K562 (cell line): ENCODE measurements at regions not wholly inside any gene's neighbourhood (a gene's known extent, or its start where the extent isn't known, plus 50 kb on each side); places are given as distances from the start of the nearest gene placed in this dataset.

Experiments used
- ATAC-seq: fragments of 200-7000 bp; cut with Tn5 transposase; 3 replicates; pipeline ENCODE4 v1.9.1; 2020; ENCODE audit warnings: moderate library complexity
- BruUV-seq: library from RNA; stranded (reverse); fragments of 400-500 nt; replicated peaks from 2 replicates; lab custom pipeline; 2021; lab: Mats Ljungman, UMichigan
- CTCF ChIA-PET: fragments of 300-600 bp; formaldehyde crosslinking; extraction: SDS; loops from one replicate; lab custom pipeline; 2021; ENCODE audit warnings: low intra/inter-chr PET ratio; lab: Yijun Ruan, JAX
- POLR2A ChIA-PET: fragments of 300-600, 350-650 bp; sonication (Branson Sonifier 250); formaldehyde crosslinking; extraction: SDS; loops from one replicate; lab custom pipeline; 2021; ENCODE audit warnings: antibody characterized with exemption, inconsistent platforms; lab: Yijun Ruan, JAX
- DNase-seq, 4 experiments: peaks; one replicate each; pipeline versions ENCODE4 v3.0.0 to v3.0.0-alpha.2; 2011 to 2018; ENCODE audit warnings: low spot score in 3 of 4, mixed read lengths in 3 of 4; ENCODE audit errors: extremely low read depth in 1 of 4
- FAIRE-seq: peaks from 2 replicates; lab custom pipeline; 2011; peaks lifted over from hg19 to GRCh38; lab: Jason Lieb, UNC
- H2AFZ ChIP-seq: 2 replicates; pipeline ENCODE4 v1.6.0; 2011; ENCODE audit warnings: low read depth, low read length, control low read depth, inconsistent platforms
- H3K27ac ChIP-seq: fragments of 200-600 bp; 3 replicates; pipeline ENCODE4 v1.8.0; 2011; ENCODE audit warnings: low read depth, mild to moderate bottlenecking, control low read depth, inconsistent platforms, low read length, moderate library complexity, mixed read lengths; ENCODE audit errors: extremely low read depth
- H3K27me3 ChIP-seq, 2 experiments: fragments of 300-600 bp in 1 of 2; 2 replicates in 1 of 2; 3 replicates in 1 of 2; pipeline versions ENCODE4 v1.6.0 to v1.8.0; 2011; ENCODE audit warnings: inconsistent platforms in 2 of 2, low read length in 2 of 2, mild to moderate bottlenecking in 1 of 2, mixed read lengths in 1 of 2, moderate library complexity in 1 of 2; ENCODE audit not compliant: control insufficient read depth in 2 of 2, insufficient read depth in 2 of 2
- H3K36me3 ChIP-seq: fragments of 300-600 bp; 3 replicates; pipeline ENCODE4 v1.8.0; 2011; ENCODE audit warnings: mild to moderate bottlenecking, low read length, inconsistent platforms; ENCODE audit not compliant: control insufficient read depth, insufficient read depth
- H3K4me1 ChIP-seq, 2 experiments: fragments of 200-600 bp in 1 of 2; replicated peaks in 1 of 2; 2 replicates in 1 of 2; 3 replicates in 1 of 2; pipeline versions ENCODE4 v1.5.1 to v1.8.0; 2011; ENCODE audit warnings: inconsistent platforms in 2 of 2, low read length in 2 of 2, mild to moderate bottlenecking in 1 of 2, mixed read lengths in 1 of 2, moderate library complexity in 1 of 2; ENCODE audit not compliant: control insufficient read depth in 2 of 2, insufficient read depth in 2 of 2
- H3K4me2 ChIP-seq: 2 replicates; pipeline ENCODE4 v1.6.1; 2011; ENCODE audit warnings: low read length, control low read depth, inconsistent platforms, mixed read lengths; ENCODE audit not compliant: insufficient read depth
- H3K4me3 ChIP-seq: fragments of 200-600 bp; sonication (generic), shearing (Covaris generic); 2 replicates; pipeline ENCODE4 v1.5.1; 2016; ENCODE audit warnings: control low read depth, inconsistent platforms
- H3K79me2 ChIP-seq: fragments of 200-600 bp; 3 replicates; pipeline ENCODE4 v1.8.0; 2011; ENCODE audit warnings: low read length, inconsistent platforms; ENCODE audit not compliant: control insufficient read depth, insufficient read depth
- H3K9ac ChIP-seq, 2 experiments: 2 replicates each; pipeline versions ENCODE4 v1.6.0 to v1.6.1; 2011; ENCODE audit warnings: low read depth in 2 of 2, low read length in 2 of 2, control low read depth in 1 of 2, inconsistent platforms in 1 of 2, mild to moderate bottlenecking in 1 of 2, mixed read lengths in 1 of 2; ENCODE audit not compliant: insufficient read depth in 1 of 2
- H3K9me1 ChIP-seq: one replicate; pipeline ENCODE4 v1.6.0; 2011; ENCODE audit warnings: inconsistent platforms, mild to moderate bottlenecking, low read length, moderate library complexity; ENCODE audit not compliant: control insufficient read depth, insufficient read depth
- H3K9me3 ChIP-seq: replicated peaks from 2 replicates; pipeline ENCODE4 v1.5.1; 2011; ENCODE audit warnings: low read depth, low read length, inconsistent platforms; ENCODE audit not compliant: control insufficient read depth, insufficient read depth
- H4K20me1 ChIP-seq: replicated peaks from 2 replicates; pipeline ENCODE4 v1.6.1; 2011; ENCODE audit warnings: low read length, inconsistent platforms, mixed read lengths; ENCODE audit not compliant: control insufficient read depth, insufficient read depth
- CBFB ChIP-seq: sonication (generic); formaldehyde crosslinking; IDR thresholded peaks from 2 replicates; pipeline ENCODE4 v1.4.0; 2020; ENCODE audit warnings: mild to moderate bottlenecking, missing genetic modification reagents
- MTA2 ChIP-seq: fragments of 450-650 bp; IDR thresholded peaks from 2 replicates; pipeline ENCODE4 v1.6.1; 2016; ENCODE audit warnings: low read depth
- PHB2 ChIP-seq: fragments of 450-650 bp; IDR thresholded peaks from 2 replicates; pipeline ENCODE4 v1.6.1; 2017; ENCODE audit warnings: low read depth
- WGBS: fragments of 100-300 bp; shearing (Covaris generic); methylation state at CpG from one replicate; pipeline ENCODE4 v1.1.6; 2016; ENCODE audit warnings: low coverage, mixed read lengths; ENCODE audit not compliant: insufficient coverage; ENCODE audit errors: missing lambda C conversion rate; 5-methylcytosine and 5-hydroxymethylcytosine counted together
- in situ Hi-C: fragments of 300-500 bp; cut with MboI; formaldehyde crosslinking; loops from 4 replicates; pipeline ENCODE4 v1.15.0; 2018; ENCODE audit warnings: inconsistent platforms, mixed read lengths
- intact Hi-C: fragments of 100-400 bp; cut with micrococcal nuclease; formaldehyde crosslinking; loops from 2 replicates; pipeline ENCODE4 v1.14.2; 2022
- TF ChIP-seq, protein P1 (sequence below): fragments of 450-650 bp; IDR thresholded peaks from 2 replicates; pipeline ENCODE4 v1.6.1; 2018; ENCODE audit not compliant: partially characterized antibody
- TF ChIP-seq, protein P2 (sequence below): sonication (generic); formaldehyde crosslinking; IDR thresholded peaks from 2 replicates; pipeline ENCODE4 v1.8.0; 2022; ENCODE audit warnings: missing genetic modification reagents, mild to moderate bottlenecking, borderline replicate concordance
- TF ChIP-seq, protein P3 (sequence below), 2 experiments: fragments of 450-650 bp in 1 of 2; IDR thresholded peaks; 2 replicates each; pipeline ENCODE4 v1.6.1; 2011 to 2017; ENCODE audit warnings: low read depth in 2 of 2, antibody characterized with exemption in 1 of 2, borderline replicate concordance in 1 of 2, low read length in 1 of 2, mild to moderate bottlenecking in 1 of 2, mixed read lengths in 1 of 2; ENCODE audit not compliant: control insufficient read depth in 1 of 2

DNA sequence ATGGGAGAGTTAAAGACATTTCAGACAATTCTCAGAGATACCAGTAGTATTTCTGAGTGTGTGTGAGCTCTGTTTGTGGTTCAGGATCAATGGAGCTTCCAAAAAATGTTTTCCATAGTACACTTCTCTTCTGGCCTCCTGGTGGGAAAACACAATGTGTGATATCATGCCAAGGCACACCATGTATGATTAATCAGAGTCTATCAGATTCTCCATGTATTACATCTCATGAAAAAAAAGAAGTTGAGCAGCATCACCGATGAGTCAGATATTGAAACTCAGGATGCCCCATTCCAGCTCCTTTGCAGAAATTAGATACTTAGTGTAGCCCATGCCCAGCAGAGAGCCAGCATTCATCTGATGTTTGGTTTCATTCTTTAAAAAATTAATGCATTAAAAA is 620.3 kb upstream of the POU3F3 start (continued):
- TF ChIP-seq, protein P1, sequence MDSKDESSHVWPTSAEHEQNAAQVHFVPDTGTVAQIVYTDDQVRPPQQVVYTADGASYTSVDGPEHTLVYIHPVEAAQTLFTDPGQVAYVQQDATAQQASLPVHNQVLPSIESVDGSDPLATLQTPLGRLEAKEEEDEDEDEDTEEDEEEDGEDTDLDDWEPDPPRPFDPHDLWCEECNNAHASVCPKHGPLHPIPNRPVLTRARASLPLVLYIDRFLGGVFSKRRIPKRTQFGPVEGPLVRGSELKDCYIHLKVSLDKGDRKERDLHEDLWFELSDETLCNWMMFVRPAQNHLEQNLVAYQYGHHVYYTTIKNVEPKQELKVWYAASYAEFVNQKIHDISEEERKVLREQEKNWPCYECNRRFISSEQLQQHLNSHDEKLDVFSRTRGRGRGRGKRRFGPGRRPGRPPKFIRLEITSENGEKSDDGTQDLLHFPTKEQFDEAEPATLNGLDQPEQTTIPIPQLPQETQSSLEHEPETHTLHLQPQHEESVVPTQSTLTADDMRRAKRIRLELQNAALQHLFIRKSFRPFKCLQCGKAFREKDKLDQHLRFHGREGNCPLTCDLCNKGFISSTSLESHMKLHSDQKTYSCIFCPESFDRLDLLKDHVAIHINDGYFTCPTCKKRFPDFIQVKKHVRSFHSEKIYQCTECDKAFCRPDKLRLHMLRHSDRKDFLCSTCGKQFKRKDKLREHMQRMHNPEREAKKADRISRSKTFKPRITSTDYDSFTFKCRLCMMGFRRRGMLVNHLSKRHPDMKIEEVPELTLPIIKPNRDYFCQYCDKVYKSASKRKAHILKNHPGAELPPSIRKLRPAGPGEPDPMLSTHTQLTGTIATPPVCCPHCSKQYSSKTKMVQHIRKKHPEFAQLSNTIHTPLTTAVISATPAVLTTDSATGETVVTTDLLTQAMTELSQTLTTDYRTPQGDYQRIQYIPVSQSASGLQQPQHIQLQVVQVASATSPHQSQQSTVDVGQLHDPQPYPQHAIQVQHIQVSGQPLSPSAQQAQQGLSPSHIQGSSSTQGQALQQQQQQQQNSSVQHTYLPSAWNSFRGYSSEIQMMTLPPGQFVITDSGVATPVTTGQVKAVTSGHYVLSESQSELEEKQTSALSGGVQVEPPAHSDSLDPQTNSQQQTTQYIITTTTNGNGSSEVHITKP = no peak
- TF ChIP-seq, protein P2, sequence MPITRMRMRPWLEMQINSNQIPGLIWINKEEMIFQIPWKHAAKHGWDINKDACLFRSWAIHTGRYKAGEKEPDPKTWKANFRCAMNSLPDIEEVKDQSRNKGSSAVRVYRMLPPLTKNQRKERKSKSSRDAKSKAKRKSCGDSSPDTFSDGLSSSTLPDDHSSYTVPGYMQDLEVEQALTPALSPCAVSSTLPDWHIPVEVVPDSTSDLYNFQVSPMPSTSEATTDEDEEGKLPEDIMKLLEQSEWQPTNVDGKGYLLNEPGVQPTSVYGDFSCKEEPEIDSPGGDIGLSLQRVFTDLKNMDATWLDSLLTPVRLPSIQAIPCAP (CRISPR knock-in tag) = no peak
- TF ChIP-seq MTA2 (no peak), CBFB (CRISPR knock-in tag) (no peak)
- TF ChIP-seq, all 486 proteins: peak for 0

DNA sequence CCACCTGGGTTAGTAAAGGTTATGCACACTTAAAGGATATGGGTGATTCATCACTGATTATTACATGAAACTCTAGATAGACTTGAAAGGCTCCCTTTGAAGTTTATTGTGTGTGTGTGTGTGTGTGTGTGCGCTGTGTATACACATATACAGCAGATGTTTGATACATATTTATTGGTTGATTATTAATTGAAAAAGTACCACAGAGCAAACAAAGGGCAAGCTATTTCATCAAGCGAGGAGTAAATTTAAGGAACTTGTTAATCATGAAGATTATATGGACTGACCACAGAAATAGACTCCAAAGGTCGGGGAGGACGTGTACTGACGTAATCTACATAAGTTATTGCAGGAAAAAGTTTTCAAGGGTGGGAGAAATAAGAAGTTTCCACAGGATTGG is 617.4 kb upstream of the POU3F3 start:
- H3K9me1 ChIP-seq = no peaks in the 10 kb centered on the region
- H3K27me3 ChIP-seq = no peaks in the 10 kb centered on the region
- H3K36me3 ChIP-seq = no peaks in the 10 kb centered on the region
- FAIRE-seq (no peak), ATAC-seq (no peak), DNase-seq (no peak)
- H3K27ac ChIP-seq = no peak overlapping the region
- no peak overlapping the region for H2AFZ ChIP-seq
- no peak overlapping the region for H3K4me3 ChIP-seq
- 0% methylated on average over 5 of the region's 5 CpGs for WGBS
- TF ChIP-seq, protein P3, sequence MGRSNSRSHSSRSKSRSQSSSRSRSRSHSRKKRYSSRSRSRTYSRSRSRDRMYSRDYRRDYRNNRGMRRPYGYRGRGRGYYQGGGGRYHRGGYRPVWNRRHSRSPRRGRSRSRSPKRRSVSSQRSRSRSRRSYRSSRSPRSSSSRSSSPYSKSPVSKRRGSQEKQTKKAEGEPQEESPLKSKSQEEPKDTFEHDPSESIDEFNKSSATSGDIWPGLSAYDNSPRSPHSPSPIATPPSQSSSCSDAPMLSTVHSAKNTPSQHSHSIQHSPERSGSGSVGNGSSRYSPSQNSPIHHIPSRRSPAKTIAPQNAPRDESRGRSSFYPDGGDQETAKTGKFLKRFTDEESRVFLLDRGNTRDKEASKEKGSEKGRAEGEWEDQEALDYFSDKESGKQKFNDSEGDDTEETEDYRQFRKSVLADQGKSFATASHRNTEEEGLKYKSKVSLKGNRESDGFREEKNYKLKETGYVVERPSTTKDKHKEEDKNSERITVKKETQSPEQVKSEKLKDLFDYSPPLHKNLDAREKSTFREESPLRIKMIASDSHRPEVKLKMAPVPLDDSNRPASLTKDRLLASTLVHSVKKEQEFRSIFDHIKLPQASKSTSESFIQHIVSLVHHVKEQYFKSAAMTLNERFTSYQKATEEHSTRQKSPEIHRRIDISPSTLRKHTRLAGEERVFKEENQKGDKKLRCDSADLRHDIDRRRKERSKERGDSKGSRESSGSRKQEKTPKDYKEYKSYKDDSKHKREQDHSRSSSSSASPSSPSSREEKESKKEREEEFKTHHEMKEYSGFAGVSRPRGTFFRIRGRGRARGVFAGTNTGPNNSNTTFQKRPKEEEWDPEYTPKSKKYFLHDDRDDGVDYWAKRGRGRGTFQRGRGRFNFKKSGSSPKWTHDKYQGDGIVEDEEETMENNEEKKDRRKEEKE (IDR thresholded peaks at IDR 0.05; ENCODE audit: borderline replicate concordance in 1 of 2, control insufficient read depth in 1 of 2, low read depth in 2 of 2, low read length in 1 of 2) = no peak
- no peak for TF ChIP-seq PHB2
- H3K9ac ChIP-seq = no peak overlapping the region
- no TSS peak for BruUV-seq
- no peak overlapping the region for H3K4me2 ChIP-seq
- H3K79me2 ChIP-seq = no peaks in the 10 kb centered on the region
- H3K4me1 ChIP-seq = no peaks in the 10 kb centered on the region
- no peaks in the 10 kb centered on the region for H3K9me3 ChIP-seq
- ChIA-PET CTCF (no interaction called here), POLR2A (no interaction called here)
- in situ Hi-C loops (no loop called here), intact Hi-C loops (no loop called here)
- no peaks in the 10 kb centered on the region for H4K20me1 ChIP-seq
